GM23338 (cell line): ENCODE measurements at regions not wholly inside any gene's neighbourhood (a gene's known extent, or its start where the extent isn't known, plus 50 kb on each side); places are given as distances from the start of the nearest gene placed in this dataset.

Source experiments
- ATAC-seq: fragments of 200-7000 bp; cut with Tn5 transposase; 3 replicates; pipeline ENCODE4 v1.9.1; 2020
- DNase-seq: peaks from one replicate; pipeline ENCODE4 v3.0.0-alpha.2; 2015; ENCODE audit warnings: low spot score
- H2AFZ ChIP-seq: fragments of 200-600 bp; sonication (generic); 2 replicates; pipeline ENCODE4 v1.8.0; 2016; ENCODE audit warnings: antibody characterized with exemption, mild to moderate bottlenecking, moderate library complexity
- H3F3A ChIP-seq: fragments of 200-600 bp; sonication (generic); replicated peaks from 2 replicates; pipeline ENCODE4 v1.8.0; 2017; ENCODE audit warnings: antibody characterized with exemption, mixed run types, low read depth
- H3K27ac ChIP-seq: fragments of 200-600 bp; sonication (generic); 2 replicates; pipeline ENCODE4 v1.6.1; 2016; ENCODE audit warnings: low read depth
- H3K27me3 ChIP-seq: fragments of 200-600 bp; sonication (generic); 2 replicates; pipeline ENCODE4 v1.8.0; 2016; ENCODE audit warnings: mild to moderate bottlenecking, mixed run types, moderate library complexity; ENCODE audit not compliant: insufficient read depth
- H3K36me3 ChIP-seq: fragments of 200-600 bp; sonication (generic); 2 replicates; pipeline ENCODE4 v1.8.0; 2016; ENCODE audit warnings: mild to moderate bottlenecking; ENCODE audit not compliant: insufficient read depth
- H3K4me1 ChIP-seq: fragments of 200-600 bp; sonication (generic); 2 replicates; pipeline ENCODE4 v1.8.0; 2016; ENCODE audit warnings: mild to moderate bottlenecking, moderate library complexity; ENCODE audit not compliant: insufficient read depth
- H3K4me2 ChIP-seq: fragments of 200-600 bp; sonication (generic); 2 replicates; pipeline ENCODE4 v1.7.1; 2017; ENCODE audit warnings: mixed run types
- H3K4me3 ChIP-seq: fragments of 200-600 bp; sonication (generic); 2 replicates; pipeline ENCODE4 v1.6.1; 2016; ENCODE audit warnings: mixed run types
- H3K79me2 ChIP-seq: fragments of 200-600 bp; sonication (generic); replicated peaks from 2 replicates; pipeline ENCODE4 v1.8.0; 2017; ENCODE audit warnings: mild to moderate bottlenecking; ENCODE audit not compliant: insufficient read depth
- H3K9me2 ChIP-seq: fragments of 200-600 bp; sonication (generic); 2 replicates; pipeline ENCODE4 v1.8.0; 2017; ENCODE audit not compliant: insufficient read depth
- H4K20me1 ChIP-seq: fragments of 200-600 bp; sonication (generic); replicated peaks from 2 replicates; pipeline ENCODE4 v1.8.0; 2017; ENCODE audit warnings: mild to moderate bottlenecking; ENCODE audit not compliant: insufficient read depth
- H3K27ac Mint-ChIP-seq: 2 replicates; pipeline ENCODE4 v1.8.0; 2020; ENCODE audit warnings: inconsistent platforms, mild to moderate bottlenecking, moderate library complexity, mixed read lengths
- H3K27me3 Mint-ChIP-seq: 3 replicates; pipeline ENCODE4 v1.8.0; 2022; ENCODE audit warnings: low read depth, mild to moderate bottlenecking, moderate library complexity, mixed read lengths, inconsistent platforms; ENCODE audit not compliant: insufficient read depth, poor library complexity
- H3K36me3 Mint-ChIP-seq: 3 replicates; pipeline ENCODE4 v1.8.0; 2021; ENCODE audit warnings: low read depth, mild to moderate bottlenecking, inconsistent platforms, moderate library complexity, mixed read lengths
- H3K4me1 Mint-ChIP-seq: 3 replicates; pipeline ENCODE4 v1.8.0; 2020; ENCODE audit warnings: mild to moderate bottlenecking, inconsistent platforms, mixed read lengths
- H3K4me3 Mint-ChIP-seq: 3 replicates; pipeline ENCODE4 v1.8.0; 2021; ENCODE audit warnings: moderate library complexity, mild to moderate bottlenecking, inconsistent platforms, mixed read lengths
- H3K9me3 Mint-ChIP-seq: 3 replicates; pipeline ENCODE4 v1.8.0; 2020; ENCODE audit warnings: moderate library complexity, mild to moderate bottlenecking, inconsistent platforms, mixed read lengths
- CREB1 ChIP-seq: fragments of 250-450 bp; sonication (Bioruptor Pico); IDR thresholded peaks from 2 replicates; pipeline ENCODE4 v1.5.0; 2020; ENCODE audit warnings: low read depth, mild to moderate bottlenecking, moderate library complexity
- CTCF ChIP-seq, 2 experiments: fragments of 200-600 bp in 1 of 2; sonication (generic) in 1 of 2; conservative IDR thresholded peaks; 2 replicates each; pipeline versions ENCODE4 v1.5.1 to v1.6.1; 2016 to 2017; ENCODE audit warnings: antibody characterized with exemption in 2 of 2, low read depth in 2 of 2, mild to moderate bottlenecking in 2 of 2, moderate library complexity in 1 of 2
- EZH2 ChIP-seq: fragments of 200-600 bp; sonication (generic); IDR thresholded peaks from one replicate; pipeline ENCODE4 v1.8.0; 2017; ENCODE audit warnings: antibody characterized with exemption, mild to moderate bottlenecking, low read depth; ENCODE audit not compliant: unreplicated experiment
- EZH2phosphoT487 ChIP-seq: fragments of 200-600 bp; sonication (generic); IDR thresholded peaks from one replicate; pipeline ENCODE4 v1.8.1; 2018; ENCODE audit warnings: antibody characterized with exemption; ENCODE audit not compliant: unreplicated experiment
- JUNB ChIP-seq: IDR thresholded peaks from one replicate; pipeline ENCODE4 v1.6.1; 2016; ENCODE audit warnings: antibody characterized with exemption; ENCODE audit not compliant: unreplicated experiment
- NANOG ChIP-seq: IDR thresholded peaks from 2 replicates; pipeline ENCODE4 v1.6.1; 2016; ENCODE audit warnings: antibody characterized with exemption, borderline replicate concordance
- STAT1 ChIP-seq: IDR thresholded peaks from one replicate; pipeline ENCODE4 v1.6.1; 2016; ENCODE audit warnings: antibody characterized with exemption; ENCODE audit not compliant: unreplicated experiment
- ZNF114 ChIP-seq: fragments of 250-450 bp; sonication (Bioruptor Pico); IDR thresholded peaks from 2 replicates; pipeline ENCODE4 v1.5.0; 2020; ENCODE audit warnings: mild to moderate bottlenecking, moderate library complexity
- ZNF331 ChIP-seq: fragments of 250-450 bp; sonication (Bioruptor Pico); IDR thresholded peaks from 2 replicates; pipeline ENCODE4 v1.5.0; 2020; ENCODE audit warnings: low read depth, mild to moderate bottlenecking, moderate library complexity
- ZNF462 ChIP-seq: fragments of 250-450 bp; sonication (Bioruptor Pico); IDR thresholded peaks from 2 replicates; pipeline ENCODE4 v1.5.0; 2020; ENCODE audit warnings: mild to moderate bottlenecking, moderate library complexity
- TF ChIP-seq, protein P1 (sequence below): IDR thresholded peaks from one replicate; pipeline ENCODE4 v1.6.1; 2018; ENCODE audit warnings: antibody characterized with exemption; ENCODE audit not compliant: unreplicated experiment
- TF ChIP-seq, protein P2 (sequence below): IDR thresholded peaks from 2 replicates; pipeline ENCODE4 v1.6.1; 2016; ENCODE audit warnings: antibody characterized with exemption

GRCh38 chr13:34038541-34039068 lies 220.7 kb downstream of the RFC3 start (continued):
- TF ChIP-seq, protein P1, sequence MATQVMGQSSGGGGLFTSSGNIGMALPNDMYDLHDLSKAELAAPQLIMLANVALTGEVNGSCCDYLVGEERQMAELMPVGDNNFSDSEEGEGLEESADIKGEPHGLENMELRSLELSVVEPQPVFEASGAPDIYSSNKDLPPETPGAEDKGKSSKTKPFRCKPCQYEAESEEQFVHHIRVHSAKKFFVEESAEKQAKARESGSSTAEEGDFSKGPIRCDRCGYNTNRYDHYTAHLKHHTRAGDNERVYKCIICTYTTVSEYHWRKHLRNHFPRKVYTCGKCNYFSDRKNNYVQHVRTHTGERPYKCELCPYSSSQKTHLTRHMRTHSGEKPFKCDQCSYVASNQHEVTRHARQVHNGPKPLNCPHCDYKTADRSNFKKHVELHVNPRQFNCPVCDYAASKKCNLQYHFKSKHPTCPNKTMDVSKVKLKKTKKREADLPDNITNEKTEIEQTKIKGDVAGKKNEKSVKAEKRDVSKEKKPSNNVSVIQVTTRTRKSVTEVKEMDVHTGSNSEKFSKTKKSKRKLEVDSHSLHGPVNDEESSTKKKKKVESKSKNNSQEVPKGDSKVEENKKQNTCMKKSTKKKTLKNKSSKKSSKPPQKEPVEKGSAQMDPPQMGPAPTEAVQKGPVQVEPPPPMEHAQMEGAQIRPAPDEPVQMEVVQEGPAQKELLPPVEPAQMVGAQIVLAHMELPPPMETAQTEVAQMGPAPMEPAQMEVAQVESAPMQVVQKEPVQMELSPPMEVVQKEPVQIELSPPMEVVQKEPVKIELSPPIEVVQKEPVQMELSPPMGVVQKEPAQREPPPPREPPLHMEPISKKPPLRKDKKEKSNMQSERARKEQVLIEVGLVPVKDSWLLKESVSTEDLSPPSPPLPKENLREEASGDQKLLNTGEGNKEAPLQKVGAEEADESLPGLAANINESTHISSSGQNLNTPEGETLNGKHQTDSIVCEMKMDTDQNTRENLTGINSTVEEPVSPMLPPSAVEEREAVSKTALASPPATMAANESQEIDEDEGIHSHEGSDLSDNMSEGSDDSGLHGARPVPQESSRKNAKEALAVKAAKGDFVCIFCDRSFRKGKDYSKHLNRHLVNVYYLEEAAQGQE: no peak
- no peak for TF ChIP-seq NANOG
- no peak for TF ChIP-seq JUNB
- no peak for TF ChIP-seq STAT1
- TF ChIP-seq ZNF331: no peak
- no peak for TF ChIP-seq EZH2
- TF ChIP-seq EZH2phosphoT487: no peak
- no peak for TF ChIP-seq CREB1 (CRISPR knock-in tag)
- TF ChIP-seq CTCF (conservative IDR thresholded peaks at IDR 0.05; ENCODE audit: low read depth in 2 of 2): no peak
- TF ChIP-seq ZNF114 (CRISPR knock-in tag): no peak

- Histone ChIP-seq H3K4me3 (no peak overlapping the region), H4K20me1 (no peaks in the 10 kb centered on the region), H3K4me2 (no peak overlapping the region), H3K79me2 (no peaks in the 10 kb centered on the region), H3K36me3 (no peaks in the 10 kb centered on the region), H2AFZ (no peak overlapping the region), H3K4me1 (no peaks in the 10 kb centered on the region), H3K27me3 (no peaks in the 10 kb centered on the region), H3F3A (no peaks in the 10 kb centered on the region), H3K9me2 (peaks cover 19% of the 10 kb centered on the region), H3K27ac (no peak overlapping the region)
- Mint-ChIP-seq H3K9me3 (peaks cover 3% of the 10 kb centered on the region; the same call in 2 of the 3 replicates), H3K27me3 (no peaks in the 10 kb centered on the region), H3K4me3 (no peak overlapping the region), H3K36me3 (peaks cover 5% of the 10 kb centered on the region; the same call in 2 of the 3 replicates), H3K4me1 (peaks cover 7% of the 10 kb centered on the region), H3K27ac (no peak overlapping the region)
- DNase-seq: no peak
- ATAC-seq: no peak; the same call in 2 of the 3 replicates
- TF ChIP-seq EZH2 (no peak), ZNF462 (CRISPR knock-in tag) (no peak), EZH2phosphoT487 (no peak), ZNF331 (no peak)
- TF ChIP-seq, protein P2, sequence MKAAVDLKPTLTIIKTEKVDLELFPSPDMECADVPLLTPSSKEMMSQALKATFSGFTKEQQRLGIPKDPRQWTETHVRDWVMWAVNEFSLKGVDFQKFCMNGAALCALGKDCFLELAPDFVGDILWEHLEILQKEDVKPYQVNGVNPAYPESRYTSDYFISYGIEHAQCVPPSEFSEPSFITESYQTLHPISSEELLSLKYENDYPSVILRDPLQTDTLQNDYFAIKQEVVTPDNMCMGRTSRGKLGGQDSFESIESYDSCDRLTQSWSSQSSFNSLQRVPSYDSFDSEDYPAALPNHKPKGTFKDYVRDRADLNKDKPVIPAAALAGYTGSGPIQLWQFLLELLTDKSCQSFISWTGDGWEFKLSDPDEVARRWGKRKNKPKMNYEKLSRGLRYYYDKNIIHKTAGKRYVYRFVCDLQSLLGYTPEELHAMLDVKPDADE: no peak
These were observed 221.7 kb downstream of the RFC3 start for GRCh38 chr13:34039678-34040077.
